ENCODE measurements at regions not wholly inside any gene's neighbourhood (a gene's known extent, or its start where the extent isn't known, plus 50 kb on each side); places are given as distances from the start of the nearest gene placed in this dataset.

GRCh38 chr5:105032917-105033316, 1470.3 kb upstream of the NUDT12 start:
- no peak for DNase-seq (ENCODE audit: extremely low read depth in 1 of 2, low read depth in 1 of 2)

- no peak for DNase-seq (ENCODE audit: extremely low read depth in 1 of 2, low read depth in 1 of 2)
Measured at GRCh38 chr5:105030153-105030552, 1467.6 kb upstream of the NUDT12 start.

GRCh38 chr5:105015098-105015497, 1452.5 kb upstream of the NUDT12 start:
- DNase-seq (ENCODE audit: extremely low read depth in 1 of 2, low read depth in 1 of 2) = no peak

GRCh38 chr5:104998572-104998971, 1436.0 kb upstream of the NUDT12 start:
- DNase-seq (ENCODE audit: extremely low read depth in 1 of 2, low read depth in 1 of 2) = no peak

GRCh38 chr5:104998169-104998568, 1435.6 kb upstream of the NUDT12 start:
- no peak for DNase-seq (ENCODE audit: extremely low read depth in 1 of 2, low read depth in 1 of 2)

GRCh38 chr5:104987074-104987473, 1424.5 kb upstream of the NUDT12 start:
- DNase-seq (ENCODE audit: extremely low read depth in 1 of 2, low read depth in 1 of 2) = no peak

- DNase-seq (ENCODE audit: extremely low read depth in 1 of 2, low read depth in 1 of 2) = no peak
Measured at GRCh38 chr5:104977529-104977928, 1414.9 kb upstream of the NUDT12 start.

- DNase-seq (ENCODE audit: extremely low read depth in 1 of 2, low read depth in 1 of 2) = no peak
Measured at GRCh38 chr5:104967806-104968410, 1405.3 kb upstream of the NUDT12 start.

- DNase-seq (ENCODE audit: extremely low read depth in 1 of 2, low read depth in 1 of 2) = no peak
Measured at GRCh38 chr5:104965006-104965405, 1402.4 kb upstream of the NUDT12 start.

GRCh38 chr5:104955479-104955878, 1392.9 kb upstream of the NUDT12 start:
- no peak for DNase-seq (ENCODE audit: extremely low read depth in 1 of 2, low read depth in 1 of 2)

- no peak for DNase-seq (ENCODE audit: extremely low read depth in 1 of 2, low read depth in 1 of 2)
Measured at GRCh38 chr5:104952876-104953275, 1390.3 kb upstream of the NUDT12 start.

GRCh38 chr5:104951829-104952228, 1389.2 kb upstream of the NUDT12 start:
- no peak for DNase-seq (ENCODE audit: extremely low read depth in 1 of 2, low read depth in 1 of 2)

GRCh38 chr5:104947076-104947475, 1384.5 kb upstream of the NUDT12 start:
- DNase-seq (ENCODE audit: extremely low read depth in 1 of 2, low read depth in 1 of 2) = no peak

GRCh38 chr5:104942735-104943134, 1380.1 kb upstream of the NUDT12 start:
- no peak for DNase-seq (ENCODE audit: extremely low read depth in 1 of 2, low read depth in 1 of 2)

- DNase-seq (ENCODE audit: extremely low read depth in 1 of 2, low read depth in 1 of 2) = no peak
Measured at GRCh38 chr5:104941030-104941645, 1378.5 kb upstream of the NUDT12 start.

GRCh38 chr5:104937598-104937997, 1375.0 kb upstream of the NUDT12 start:
- DNase-seq (ENCODE audit: extremely low read depth in 1 of 2, low read depth in 1 of 2) = no peak

GRCh38 chr5:104932431-104932830, 1369.8 kb upstream of the NUDT12 start:
- no peak for DNase-seq (ENCODE audit: extremely low read depth in 1 of 2, low read depth in 1 of 2)

- DNase-seq (ENCODE audit: extremely low read depth in 1 of 2, low read depth in 1 of 2) = no peak
Measured at GRCh38 chr5:104928906-104929520, 1366.4 kb upstream of the NUDT12 start.

GRCh38 chr5:104915226-104915625, 1352.6 kb upstream of the NUDT12 start:
- DNase-seq (ENCODE audit: extremely low read depth in 1 of 2, low read depth in 1 of 2) = no peak

- no peak for DNase-seq (ENCODE audit: extremely low read depth in 1 of 2, low read depth in 1 of 2)
Measured at GRCh38 chr5:104914536-104915070, 1352.0 kb upstream of the NUDT12 start.

GRCh38 chr5:104913841-104914281, 1351.3 kb upstream of the NUDT12 start:
- DNase-seq (ENCODE audit: extremely low read depth in 1 of 2, low read depth in 1 of 2) = no peak

GRCh38 chr5:104909803-104910202, 1347.2 kb upstream of the NUDT12 start:
- no peak for DNase-seq (ENCODE audit: extremely low read depth in 1 of 2, low read depth in 1 of 2)
